Activated CD4-positive, CD25-positive, alpha-beta regulatory T cell treated with anti-CD3 and anti-CD28 coated beads, Interleukin-2, amount 50 U/mL, for 72 hours (primary cell): ENCODE measurements at regions not wholly inside any gene's neighbourhood (a gene's known extent, or its start where the extent isn't known, plus 50 kb on each side); places are given as distances from the start of the nearest gene placed in this dataset.
A peak's percentile ranks its signal among the peaks of the same experiment; 100 is the strongest.

ENCODE experiments used
- DNase-seq: peaks from one replicate; pipeline ENCODE4 v3.0.0; 2021

DNA sequence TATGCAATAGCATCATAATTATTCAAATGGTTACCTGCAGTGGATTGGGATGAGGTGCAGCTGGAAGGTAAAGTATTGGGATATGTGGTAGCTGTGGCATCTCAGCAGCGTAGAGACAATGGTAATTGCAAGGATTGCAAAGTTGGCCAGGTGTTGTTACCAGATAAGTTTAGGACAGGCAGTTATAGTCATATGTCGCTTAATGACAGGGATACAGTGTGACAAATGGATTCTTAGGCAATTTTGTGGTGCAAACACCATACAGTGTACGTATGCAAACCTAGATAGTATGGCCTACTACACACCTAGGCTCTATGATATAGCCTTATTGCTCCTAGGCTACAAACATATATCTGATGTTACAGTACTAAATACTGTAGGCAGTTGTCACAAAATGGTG lies 163.5 kb upstream of the LYZL2 start:
- DNase-seq = no peak

DNA sequence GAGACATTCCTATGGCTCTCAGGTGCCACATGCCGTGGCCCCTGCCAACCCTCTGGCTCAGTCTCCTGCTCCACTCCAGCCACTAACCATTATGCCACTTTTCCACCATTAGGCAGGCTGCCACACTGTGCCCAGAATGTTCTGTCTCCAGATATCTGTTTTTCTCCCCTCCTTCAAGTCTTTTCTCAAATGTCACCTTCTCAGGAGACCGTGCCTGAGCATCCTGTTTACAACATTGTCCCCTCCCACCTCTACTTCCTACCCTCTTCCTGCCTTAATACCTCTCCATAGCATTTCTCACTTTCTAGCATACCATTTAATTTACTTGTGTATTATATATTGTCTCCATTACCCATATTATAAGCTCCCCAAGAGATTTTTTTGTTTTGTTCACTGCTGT lies 162.5 kb upstream of the LYZL2 start:
- DNase-seq = no peak

DNA sequence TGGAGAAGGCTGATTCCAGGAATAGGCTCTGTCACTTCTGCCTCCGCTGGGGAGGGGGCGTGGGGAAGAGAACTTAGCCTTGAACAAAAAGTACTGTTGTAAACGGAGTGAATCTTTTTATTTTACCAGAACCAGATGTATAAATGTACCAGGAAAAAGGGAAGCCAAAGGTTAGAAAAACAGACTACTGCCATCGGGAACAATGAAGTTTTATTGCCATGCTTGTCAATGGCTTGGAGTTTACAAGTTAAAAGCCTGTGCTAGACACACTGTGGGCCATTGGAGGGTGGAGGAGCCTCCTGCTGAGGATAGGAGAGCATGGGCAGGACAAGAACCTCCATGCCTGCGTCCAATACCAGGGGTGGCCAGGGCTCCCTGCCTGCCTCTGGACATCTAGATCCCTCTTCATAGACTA lies 161.7 kb upstream of the LYZL2 start:
- no peak for DNase-seq

DNA sequence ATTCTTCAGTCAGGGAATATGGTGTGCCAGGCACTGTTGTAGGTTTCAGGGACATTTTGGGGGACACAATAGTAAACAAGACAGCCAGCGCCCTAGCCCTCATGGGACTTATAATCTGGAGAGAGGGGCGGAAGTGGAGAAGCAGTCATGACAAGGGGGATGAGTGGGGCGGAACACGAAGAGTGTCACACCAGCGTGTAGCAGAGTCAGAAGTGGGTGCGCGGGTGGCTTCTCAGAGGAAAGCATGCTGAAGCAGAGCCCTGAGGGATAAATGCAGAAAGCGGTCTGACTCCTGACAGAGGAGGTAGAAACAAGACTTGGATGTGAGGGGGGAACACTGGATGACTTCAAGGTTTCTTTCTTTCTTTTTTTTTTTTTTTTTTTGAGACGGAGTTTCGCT lies 160.3 kb upstream of the LYZL2 start:
- DNase-seq = no peak

DNA sequence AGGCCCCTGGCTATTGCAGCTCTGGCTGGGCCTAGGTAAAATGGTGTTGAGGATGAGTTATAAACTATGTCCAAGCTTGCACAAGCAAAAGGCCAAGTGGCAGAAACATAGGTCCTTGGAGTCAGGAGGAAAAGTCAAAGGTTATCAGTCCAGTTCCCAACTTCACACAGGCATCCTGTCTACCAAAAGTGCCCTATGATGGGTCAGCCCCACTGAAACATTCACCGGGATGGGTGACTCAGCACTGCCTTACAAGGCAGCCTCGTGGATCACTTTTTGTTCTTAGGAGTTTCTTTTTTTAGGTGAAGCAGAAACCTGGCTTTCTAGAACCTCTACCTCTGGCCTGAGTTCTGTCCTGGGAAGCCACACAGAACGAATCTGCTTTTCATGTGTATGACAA lies 158.8 kb upstream of the LYZL2 start:
- no peak for DNase-seq

DNA sequence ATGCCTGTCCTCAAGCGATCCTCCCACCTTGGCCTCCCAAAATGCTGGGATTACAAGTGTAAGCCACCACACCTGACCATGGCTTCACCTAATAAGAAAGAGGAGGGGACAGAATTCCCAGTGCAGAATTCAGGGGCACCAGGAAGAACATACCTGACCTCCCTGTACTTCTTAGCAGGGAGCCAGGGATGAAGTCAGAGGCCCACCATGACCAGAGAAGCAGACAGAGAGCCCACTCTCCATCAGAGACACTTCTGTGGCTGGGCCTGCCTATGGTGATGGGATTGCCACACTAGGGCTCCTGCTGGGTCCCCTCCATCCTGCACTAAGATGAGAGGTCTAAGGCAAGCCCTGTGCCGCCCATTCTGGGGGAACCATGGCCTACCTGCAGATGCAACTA lies 157.4 kb upstream of the LYZL2 start:
- no peak for DNase-seq

DNA sequence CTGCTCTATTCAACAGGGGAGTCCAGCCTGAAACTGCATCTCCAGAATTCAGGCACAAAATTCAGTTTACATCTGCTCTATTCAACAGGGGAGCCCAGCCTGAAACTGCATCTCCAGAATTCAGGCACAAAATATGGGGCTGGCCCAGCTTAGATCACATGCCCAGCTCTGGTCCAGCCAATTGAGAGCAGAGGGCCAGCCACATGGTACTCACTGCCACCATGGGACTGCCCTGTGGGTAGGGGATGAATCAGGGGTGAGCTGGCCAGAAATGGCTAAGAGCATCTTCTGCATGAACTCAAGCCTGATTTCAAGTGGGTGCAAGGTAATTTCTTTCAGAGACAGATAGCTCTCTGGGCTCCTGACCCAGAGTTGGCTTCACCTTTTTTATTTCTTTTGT lies 156.6 kb upstream of the LYZL2 start:
- no peak for DNase-seq

DNA sequence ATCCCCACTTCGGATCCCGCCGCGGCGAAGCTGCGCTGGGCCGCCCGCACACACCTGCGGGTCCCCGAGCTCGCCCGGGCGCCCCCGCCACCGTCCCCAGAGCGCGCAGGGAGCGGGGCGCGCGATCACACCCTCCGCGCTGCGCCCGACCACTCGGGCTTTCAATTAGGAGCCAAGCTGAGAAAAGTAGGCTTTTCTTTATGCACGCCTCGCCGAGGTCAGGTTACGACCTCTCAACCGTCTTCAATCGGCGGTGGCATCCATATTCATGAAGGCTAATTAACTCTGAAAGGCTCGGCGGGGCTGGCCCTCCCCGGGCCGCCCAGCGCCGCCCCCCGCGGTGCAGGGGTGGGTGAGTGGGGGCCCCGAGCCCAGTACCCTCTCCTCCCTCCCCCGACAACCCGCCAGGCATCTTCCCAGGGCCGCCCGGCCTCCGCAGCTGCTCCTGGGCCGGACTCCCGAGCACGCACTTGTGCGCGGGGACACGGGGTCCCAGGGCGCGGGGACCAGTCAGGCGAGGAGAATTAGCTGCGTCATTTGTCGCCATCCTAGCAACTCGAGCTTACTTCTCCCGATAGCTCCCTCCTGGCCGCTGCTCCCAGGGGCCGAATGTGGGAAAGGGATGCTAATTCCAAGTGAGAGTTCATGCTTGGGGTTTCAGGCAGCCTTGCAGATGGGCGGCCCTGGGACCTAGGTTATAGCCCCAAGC lies 155.5 kb upstream of the LYZL2 start:
- peak; percentile 36 for DNase-seq

DNA sequence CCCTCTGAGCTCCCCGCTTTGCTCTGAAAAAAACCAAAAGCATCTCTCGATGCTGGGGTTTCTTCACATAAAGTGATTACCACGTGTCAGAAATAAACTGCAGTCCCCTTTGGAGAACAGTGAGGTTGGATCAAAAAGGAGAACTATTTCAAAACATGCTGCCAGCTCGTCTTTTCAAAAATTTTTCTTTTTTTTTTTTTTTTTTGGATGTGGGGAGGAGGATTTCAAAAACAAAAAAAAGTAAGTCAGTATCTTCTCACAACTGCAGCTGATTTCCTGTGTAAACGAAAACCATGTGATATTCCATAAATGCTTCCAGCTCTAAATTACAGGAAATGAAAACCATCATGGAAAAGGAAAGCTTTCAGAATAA lies 155.0 kb upstream of the LYZL2 start:
- DNase-seq = no peak

DNA sequence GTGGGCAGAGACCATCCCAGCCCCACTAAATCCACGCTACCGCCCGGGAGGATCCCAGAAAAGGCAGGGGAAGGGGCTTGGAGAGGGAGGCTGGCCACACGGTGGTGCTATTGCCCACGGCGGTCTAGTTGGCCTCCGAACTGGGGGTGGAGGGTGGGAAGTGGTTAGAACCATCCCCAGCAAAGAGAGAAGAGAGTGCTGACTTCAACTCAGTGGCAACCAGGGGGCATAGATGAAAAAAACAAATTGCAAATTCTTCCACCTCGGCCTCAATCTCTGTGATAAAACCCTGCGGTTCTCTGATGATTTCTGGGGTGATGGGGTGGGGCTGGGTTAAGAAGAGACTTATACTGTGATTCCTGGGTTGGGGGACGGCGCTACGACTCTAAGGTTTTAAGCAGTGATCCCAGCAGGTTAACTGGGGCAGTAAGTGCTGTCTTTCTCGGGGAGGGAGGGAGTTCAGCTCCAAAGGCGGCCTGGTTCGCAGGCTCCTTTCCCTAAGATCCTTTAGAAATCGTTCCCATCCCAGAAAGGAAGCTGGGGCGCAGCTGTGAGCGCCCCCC lies 154.5 kb upstream of the LYZL2 start:
- DNase-seq = peak; percentile 77

DNA sequence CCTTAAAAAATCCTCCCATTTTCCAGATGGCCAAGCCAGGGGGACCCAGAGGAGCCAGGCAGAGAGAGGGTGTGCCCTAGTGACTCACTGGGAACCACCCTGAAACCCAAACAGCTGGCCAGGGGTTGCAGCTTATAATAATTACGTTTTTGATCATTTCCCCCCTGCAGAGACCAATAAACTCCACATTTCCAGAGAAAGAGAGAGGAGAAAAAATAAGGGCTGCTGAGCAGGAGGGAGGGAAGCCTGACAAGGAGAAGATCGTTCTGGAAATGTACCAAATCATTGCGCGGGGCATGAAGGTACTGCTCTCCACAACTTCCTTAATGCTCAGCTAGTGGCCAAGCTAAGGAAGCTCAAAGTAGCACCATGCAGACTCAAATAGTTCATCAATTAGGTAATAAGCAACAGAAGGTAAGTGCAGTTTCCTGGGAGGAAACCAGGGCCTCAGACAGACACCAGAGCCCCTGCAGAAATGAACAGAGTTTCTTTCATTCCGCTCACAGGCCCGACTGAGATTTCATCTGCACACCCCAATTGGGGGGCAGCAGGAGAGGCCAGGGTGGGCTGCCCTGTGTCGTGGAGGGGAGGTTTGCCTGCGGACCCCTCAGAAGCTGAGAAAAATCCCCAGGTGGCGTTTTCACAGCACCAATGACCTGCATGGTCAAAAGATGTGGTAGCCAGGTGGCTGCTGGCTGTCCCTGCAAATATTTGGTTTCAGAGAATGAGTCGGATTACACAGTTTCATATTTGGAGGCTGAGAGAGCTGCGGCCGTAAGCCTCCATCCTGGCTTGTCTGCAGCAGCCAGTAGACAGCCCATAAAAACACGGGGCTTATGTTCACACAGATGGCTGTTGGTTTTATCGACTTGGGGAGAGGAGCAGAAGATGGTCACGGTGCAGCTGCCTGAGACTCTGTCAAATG lies 153.2 kb upstream of the LYZL2 start:
- DNase-seq = no peak

DNA sequence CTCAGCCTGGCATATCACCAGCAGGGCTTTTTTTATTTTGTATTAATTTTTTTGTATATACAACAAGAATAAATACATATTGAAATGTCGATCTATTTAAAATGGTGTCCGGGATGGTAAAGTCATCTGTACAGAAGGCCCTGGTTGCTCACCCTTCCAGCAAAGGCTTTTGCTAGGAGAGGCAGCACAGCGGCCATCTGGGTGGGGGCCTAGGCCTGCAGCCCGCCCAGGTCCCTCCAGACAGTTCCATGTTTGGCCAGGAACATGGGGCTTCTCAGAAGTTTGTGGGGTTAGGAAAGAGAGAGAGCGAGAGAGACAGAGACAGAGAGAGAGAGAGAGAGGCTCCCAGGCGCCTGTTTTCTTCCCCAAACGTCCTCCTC lies 152.6 kb upstream of the LYZL2 start:
- no peak for DNase-seq

DNA sequence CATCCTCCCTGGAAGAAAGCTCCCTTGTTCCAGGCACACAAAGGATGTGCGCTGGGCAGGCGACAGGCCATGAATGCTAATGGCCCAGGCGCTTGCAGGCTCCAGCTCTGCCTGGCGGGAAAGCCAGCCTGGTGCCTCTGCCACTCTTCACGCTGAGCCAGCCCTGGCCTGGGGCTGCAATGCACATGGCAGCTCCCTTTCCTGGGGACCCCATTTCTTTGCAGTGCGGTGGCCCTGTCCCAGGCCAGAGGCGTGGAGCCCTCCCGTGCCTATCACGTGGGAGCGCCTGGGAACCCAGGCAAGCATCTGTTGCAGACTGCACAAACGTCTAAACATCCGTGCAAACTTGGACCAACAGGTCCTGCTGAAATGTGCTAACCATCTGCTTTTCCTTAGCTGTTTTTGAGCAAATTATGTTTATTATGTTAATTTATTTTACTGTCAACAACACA lies 152.1 kb upstream of the LYZL2 start:
- no peak for DNase-seq

DNA sequence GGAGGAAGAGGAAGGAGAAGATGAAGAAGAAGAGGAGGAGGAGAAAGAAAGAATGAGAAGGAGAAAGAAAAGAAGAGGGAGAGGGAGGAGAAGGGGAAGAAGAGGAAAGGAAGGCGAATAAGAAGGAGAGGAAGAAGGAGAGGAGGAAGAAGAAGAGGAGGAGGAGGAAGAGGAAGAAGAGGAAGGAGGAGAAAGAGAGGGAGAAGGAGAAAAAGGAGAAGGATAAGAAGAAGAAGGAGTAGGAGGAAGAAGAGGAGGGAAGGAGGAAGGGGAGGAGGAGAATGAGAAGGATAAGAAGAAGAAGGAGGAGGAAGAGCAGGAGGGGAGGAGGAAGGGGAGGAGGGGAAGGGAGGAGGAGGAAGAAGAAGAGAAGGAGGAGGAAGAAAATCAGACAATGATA lies 149.2 kb upstream of the LYZL2 start:
- DNase-seq = no peak

DNA sequence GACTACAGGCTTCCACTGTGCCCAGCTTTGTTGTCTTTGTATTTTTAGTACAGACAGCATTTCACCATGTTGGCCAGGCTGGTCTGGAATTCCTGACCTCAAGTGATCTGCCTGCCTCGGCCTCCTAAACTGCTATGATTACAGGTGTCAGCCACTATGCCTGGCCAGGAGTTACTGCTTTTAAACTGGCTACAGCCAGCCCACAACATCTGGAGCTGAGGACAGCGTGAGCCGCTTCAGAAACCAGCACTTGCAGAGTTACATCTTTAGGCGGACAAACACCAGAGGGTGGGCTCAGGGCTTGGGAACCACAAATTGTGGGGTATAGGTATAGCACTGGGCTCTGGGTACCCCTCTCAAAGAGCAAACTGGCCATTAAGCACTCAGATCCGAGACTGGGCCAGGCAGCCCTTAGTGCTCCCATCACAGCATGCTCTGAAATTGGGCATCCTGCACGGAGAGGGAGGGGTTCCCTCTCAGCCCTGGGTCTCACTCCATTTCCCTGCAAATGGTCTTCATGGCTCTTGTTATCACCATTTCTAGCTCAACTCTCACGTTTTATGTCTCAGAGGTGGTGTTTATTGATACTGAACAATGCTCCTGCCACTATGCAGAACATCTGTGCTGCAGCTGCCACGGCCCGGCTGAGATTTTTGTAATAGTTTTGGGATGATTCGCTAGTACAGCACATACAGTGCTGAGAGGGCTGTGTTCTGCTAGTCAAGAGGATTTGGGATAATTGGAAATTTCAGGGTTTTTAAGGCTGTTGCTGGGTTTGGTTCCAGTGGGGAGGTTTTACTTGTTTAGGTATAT lies 146.4 kb upstream of the LYZL2 start:
- DNase-seq = no peak

DNA sequence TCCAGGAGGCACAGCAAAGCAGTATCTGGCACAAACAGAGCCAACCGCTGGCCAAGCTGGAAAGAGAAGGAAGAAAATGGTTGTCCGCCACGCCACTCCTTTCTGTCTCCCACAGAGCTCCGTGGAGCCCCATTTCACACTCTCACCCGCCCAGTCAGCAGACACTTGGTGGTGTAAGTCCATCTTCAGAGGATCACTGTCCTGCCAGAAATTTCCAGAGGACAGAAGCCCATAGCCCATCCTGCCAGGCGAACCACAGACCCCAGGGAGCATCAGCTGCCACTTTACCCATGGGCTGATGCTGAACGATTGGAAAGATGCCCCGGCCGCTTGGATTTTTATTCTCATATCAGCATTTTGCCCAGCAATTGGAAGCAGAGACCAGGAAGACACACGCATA lies 144.7 kb upstream of the LYZL2 start:
- no peak for DNase-seq

DNA sequence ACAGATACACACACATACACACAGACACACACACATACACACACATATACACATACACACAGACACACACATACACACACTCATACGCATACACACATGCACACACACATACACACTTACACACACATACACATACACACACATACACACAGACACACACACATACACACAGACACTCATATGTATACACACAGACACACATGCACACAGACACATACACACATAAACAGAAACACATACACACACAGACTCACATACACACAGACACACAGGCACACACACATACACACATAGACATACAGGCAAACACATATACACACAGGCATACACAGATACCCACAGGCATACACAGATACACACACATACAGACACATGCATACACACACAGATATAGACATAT lies 143.9 kb upstream of the LYZL2 start:
- no peak for DNase-seq

DNA sequence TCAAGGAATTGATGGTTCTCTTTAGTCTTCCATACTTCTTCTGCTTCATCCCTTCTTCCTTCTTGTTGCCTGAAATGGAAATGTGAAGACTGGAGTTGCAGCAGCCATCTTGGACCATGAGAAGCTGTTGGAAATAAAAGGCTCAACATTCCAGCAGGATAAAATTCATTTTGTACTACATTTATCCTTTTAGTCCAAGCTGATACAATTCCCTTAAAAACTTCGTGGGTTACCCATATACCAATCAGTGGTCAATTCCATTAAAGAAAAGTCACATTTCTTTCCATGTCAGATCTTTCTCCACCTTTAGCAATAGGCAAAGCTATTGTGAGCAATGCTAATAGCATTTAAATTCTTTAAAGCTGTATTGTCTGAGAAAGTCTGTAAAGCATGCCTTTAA lies 141.3 kb upstream of the LYZL2 start:
- no peak for DNase-seq

DNA sequence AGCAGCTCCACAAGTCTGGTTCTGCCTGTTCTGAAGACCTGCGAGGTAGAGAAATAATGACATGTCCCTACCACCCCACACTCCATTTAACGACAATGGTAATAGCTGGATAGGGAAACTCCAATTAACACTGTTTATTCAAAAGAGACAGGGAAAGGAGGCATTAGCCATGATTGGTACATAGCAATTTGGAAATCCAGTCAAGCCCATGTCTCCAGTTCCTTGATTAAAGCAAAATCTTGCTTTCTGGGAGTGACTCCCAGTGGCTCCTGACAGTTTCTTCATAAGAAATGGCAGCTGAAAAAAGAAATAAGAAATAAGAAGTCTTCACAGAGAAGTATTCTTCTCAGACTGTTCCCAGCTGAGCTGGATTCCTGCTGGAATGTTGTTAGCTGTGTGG lies 140.7 kb upstream of the LYZL2 start:
- no peak for DNase-seq

DNA sequence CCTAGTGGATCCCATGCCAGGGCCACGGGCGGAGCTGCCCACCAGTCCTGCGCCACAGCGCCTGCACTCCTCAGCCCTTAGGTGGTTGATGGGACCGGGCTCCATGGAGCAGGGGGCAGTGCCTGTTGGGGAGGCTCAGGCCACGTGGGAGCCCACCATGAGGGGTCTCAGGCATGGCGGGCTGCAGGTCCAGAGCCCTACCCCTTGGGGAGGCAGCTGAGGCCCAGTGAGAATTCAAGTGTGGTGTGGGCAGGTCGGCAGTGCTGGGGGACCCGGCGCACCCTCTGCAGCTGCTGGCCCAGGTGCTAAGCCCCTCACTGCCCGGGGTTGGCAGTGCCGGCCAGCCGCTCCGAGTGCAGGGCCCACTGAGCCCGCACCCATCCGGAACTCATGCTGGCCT lies 139.8 kb upstream of the LYZL2 start:
- DNase-seq = no peak

DNA sequence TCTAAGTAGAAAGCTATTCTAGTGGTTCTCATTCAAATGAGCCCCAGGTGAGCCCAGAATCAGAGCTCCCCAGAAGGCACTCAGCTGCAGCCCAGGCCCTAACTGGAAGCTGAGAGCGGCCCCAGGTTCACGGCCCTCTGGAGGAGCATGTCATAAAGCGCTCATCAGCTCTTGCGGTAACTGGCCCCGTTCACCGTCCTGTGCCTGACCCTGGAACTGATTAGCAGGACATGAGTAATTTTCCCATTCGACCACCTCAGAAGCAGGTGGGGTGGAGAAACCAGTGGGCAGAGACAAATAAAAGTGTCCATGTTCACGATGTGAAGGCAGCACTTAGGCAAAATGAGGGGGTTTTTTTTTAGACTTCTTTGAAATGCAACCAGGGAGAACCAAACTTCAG lies 136.1 kb upstream of the LYZL2 start:
- no peak for DNase-seq

DNA sequence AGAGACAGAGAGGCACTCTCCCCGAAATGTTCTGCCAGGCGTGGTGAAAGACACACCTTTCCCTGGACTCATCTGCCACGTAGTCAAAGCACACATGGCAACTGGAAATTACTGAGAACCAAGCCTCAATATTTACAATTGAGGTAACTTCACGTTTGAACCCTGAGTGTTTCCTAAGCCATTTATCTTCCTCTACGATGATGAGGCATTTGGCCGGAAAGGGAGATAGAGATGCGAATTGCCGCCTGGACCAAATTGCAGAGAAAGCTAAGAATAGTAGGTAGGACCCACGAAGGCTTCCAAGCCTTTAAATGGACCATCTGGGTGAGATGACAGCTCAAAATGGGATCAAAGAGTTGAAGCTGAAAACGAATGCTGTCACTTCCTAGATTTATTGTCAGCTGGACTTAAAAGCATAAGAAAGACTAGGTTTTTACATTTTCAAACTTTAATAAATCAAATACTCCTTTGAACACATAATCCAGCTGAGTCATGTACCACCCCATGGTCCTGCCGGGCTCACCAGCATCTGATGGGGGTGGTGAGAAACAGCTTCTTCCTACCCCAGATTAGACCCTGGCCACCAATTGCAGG lies 135.6 kb upstream of the LYZL2 start:
- DNase-seq = no peak

DNA sequence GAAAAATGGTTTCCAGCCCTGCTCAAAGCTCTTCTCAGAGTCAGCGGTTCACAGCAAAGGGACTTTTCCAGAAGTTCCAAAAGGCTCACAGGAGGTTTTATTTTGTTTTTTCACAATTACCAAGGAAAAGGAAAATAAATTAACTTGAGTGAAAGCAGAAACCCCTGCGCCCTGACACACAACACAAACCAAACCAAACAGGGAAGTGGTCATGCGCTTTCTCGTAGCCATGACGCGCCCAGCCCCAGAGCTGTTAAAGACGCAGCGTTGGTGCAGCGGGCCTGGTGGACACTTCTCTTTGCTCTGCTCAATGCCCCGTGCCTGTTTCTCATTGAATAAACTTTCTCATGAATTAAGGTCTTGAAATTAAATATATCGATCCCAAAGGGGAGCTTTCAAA lies 134.4 kb upstream of the LYZL2 start:
- no peak for DNase-seq
